GM23338 (cell line): ENCODE measurements at regions not wholly inside any gene's neighbourhood (a gene's known extent, or its start where the extent isn't known, plus 50 kb on each side); places are given as distances from the start of the nearest gene placed in this dataset.

ENCODE experiments used
- CREB1 ChIP-seq: fragments of 250-450 bp; sonication (Bioruptor Pico); IDR thresholded peaks from 2 replicates; pipeline ENCODE4 v1.5.0; 2020; ENCODE audit warnings: low read depth, mild to moderate bottlenecking, moderate library complexity
- EZH2 ChIP-seq: fragments of 200-600 bp; sonication (generic); IDR thresholded peaks from one replicate; pipeline ENCODE4 v1.8.0; 2017; ENCODE audit warnings: antibody characterized with exemption, mild to moderate bottlenecking, low read depth; ENCODE audit not compliant: unreplicated experiment
- EZH2phosphoT487 ChIP-seq: fragments of 200-600 bp; sonication (generic); IDR thresholded peaks from one replicate; pipeline ENCODE4 v1.8.1; 2018; ENCODE audit warnings: antibody characterized with exemption; ENCODE audit not compliant: unreplicated experiment
- POLR2AphosphoS5 ChIP-seq: IDR thresholded peaks from 2 replicates; pipeline ENCODE4 v1.6.1; 2016; ENCODE audit warnings: antibody characterized with exemption, low read depth
- ZNF114 ChIP-seq: fragments of 250-450 bp; sonication (Bioruptor Pico); IDR thresholded peaks from 2 replicates; pipeline ENCODE4 v1.5.0; 2020; ENCODE audit warnings: mild to moderate bottlenecking, moderate library complexity
- ZNF331 ChIP-seq: fragments of 250-450 bp; sonication (Bioruptor Pico); IDR thresholded peaks from 2 replicates; pipeline ENCODE4 v1.5.0; 2020; ENCODE audit warnings: low read depth, mild to moderate bottlenecking, moderate library complexity
- TF ChIP-seq, protein P1 (sequence below), 2 experiments: fragments of 200-600 bp in 1 of 2; sonication (generic) in 1 of 2; conservative IDR thresholded peaks; 2 replicates each; pipeline versions ENCODE4 v1.5.1 to v1.6.1; 2016 to 2017; ENCODE audit warnings: antibody characterized with exemption in 2 of 2, low read depth in 2 of 2, mild to moderate bottlenecking in 2 of 2, moderate library complexity in 1 of 2
- TF ChIP-seq, protein P2 (sequence below): IDR thresholded peaks from one replicate; pipeline ENCODE4 v1.6.1; 2018; ENCODE audit warnings: antibody characterized with exemption; ENCODE audit not compliant: unreplicated experiment
- TF ChIP-seq, protein P3 (sequence below): fragments of 250-450 bp; sonication (Bioruptor Pico); IDR thresholded peaks from 2 replicates; pipeline ENCODE4 v1.5.0; 2020; ENCODE audit warnings: mild to moderate bottlenecking, moderate library complexity

DNA sequence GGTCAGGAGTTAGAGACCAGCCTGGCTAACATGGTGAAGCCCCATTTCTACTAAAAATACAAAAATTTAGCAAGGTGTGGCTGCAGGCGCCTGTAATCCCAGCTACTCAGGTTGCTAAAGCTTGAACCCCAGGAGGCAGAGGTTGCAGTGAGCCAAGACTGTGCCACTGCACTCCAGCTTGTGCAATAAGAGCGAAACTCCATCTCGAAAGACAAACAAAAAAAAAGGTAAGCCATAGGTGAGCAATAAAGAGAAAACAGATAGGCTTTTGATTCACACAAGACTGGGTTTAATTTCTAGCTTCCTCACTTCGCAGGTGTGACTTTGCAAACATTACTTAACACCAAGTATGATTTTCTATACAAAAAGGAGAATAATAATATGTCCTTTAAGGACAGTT, 72.3 kb upstream of the ACBD5 start:
- TF ChIP-seq, protein P1, sequence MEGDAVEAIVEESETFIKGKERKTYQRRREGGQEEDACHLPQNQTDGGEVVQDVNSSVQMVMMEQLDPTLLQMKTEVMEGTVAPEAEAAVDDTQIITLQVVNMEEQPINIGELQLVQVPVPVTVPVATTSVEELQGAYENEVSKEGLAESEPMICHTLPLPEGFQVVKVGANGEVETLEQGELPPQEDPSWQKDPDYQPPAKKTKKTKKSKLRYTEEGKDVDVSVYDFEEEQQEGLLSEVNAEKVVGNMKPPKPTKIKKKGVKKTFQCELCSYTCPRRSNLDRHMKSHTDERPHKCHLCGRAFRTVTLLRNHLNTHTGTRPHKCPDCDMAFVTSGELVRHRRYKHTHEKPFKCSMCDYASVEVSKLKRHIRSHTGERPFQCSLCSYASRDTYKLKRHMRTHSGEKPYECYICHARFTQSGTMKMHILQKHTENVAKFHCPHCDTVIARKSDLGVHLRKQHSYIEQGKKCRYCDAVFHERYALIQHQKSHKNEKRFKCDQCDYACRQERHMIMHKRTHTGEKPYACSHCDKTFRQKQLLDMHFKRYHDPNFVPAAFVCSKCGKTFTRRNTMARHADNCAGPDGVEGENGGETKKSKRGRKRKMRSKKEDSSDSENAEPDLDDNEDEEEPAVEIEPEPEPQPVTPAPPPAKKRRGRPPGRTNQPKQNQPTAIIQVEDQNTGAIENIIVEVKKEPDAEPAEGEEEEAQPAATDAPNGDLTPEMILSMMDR (conservative IDR thresholded peaks at IDR 0.05; ENCODE audit: low read depth in 2 of 2) = no peak
- TF ChIP-seq POLR2AphosphoS5 (no peak), EZH2 (no peak), ZNF331 (CRISPR knock-in tag) (no peak), CREB1 (CRISPR knock-in tag) (no peak), ZNF114 (no peak), EZH2phosphoT487 (no peak)
- TF ChIP-seq, protein P2, sequence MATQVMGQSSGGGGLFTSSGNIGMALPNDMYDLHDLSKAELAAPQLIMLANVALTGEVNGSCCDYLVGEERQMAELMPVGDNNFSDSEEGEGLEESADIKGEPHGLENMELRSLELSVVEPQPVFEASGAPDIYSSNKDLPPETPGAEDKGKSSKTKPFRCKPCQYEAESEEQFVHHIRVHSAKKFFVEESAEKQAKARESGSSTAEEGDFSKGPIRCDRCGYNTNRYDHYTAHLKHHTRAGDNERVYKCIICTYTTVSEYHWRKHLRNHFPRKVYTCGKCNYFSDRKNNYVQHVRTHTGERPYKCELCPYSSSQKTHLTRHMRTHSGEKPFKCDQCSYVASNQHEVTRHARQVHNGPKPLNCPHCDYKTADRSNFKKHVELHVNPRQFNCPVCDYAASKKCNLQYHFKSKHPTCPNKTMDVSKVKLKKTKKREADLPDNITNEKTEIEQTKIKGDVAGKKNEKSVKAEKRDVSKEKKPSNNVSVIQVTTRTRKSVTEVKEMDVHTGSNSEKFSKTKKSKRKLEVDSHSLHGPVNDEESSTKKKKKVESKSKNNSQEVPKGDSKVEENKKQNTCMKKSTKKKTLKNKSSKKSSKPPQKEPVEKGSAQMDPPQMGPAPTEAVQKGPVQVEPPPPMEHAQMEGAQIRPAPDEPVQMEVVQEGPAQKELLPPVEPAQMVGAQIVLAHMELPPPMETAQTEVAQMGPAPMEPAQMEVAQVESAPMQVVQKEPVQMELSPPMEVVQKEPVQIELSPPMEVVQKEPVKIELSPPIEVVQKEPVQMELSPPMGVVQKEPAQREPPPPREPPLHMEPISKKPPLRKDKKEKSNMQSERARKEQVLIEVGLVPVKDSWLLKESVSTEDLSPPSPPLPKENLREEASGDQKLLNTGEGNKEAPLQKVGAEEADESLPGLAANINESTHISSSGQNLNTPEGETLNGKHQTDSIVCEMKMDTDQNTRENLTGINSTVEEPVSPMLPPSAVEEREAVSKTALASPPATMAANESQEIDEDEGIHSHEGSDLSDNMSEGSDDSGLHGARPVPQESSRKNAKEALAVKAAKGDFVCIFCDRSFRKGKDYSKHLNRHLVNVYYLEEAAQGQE = no peak
- TF ChIP-seq, protein P3, sequence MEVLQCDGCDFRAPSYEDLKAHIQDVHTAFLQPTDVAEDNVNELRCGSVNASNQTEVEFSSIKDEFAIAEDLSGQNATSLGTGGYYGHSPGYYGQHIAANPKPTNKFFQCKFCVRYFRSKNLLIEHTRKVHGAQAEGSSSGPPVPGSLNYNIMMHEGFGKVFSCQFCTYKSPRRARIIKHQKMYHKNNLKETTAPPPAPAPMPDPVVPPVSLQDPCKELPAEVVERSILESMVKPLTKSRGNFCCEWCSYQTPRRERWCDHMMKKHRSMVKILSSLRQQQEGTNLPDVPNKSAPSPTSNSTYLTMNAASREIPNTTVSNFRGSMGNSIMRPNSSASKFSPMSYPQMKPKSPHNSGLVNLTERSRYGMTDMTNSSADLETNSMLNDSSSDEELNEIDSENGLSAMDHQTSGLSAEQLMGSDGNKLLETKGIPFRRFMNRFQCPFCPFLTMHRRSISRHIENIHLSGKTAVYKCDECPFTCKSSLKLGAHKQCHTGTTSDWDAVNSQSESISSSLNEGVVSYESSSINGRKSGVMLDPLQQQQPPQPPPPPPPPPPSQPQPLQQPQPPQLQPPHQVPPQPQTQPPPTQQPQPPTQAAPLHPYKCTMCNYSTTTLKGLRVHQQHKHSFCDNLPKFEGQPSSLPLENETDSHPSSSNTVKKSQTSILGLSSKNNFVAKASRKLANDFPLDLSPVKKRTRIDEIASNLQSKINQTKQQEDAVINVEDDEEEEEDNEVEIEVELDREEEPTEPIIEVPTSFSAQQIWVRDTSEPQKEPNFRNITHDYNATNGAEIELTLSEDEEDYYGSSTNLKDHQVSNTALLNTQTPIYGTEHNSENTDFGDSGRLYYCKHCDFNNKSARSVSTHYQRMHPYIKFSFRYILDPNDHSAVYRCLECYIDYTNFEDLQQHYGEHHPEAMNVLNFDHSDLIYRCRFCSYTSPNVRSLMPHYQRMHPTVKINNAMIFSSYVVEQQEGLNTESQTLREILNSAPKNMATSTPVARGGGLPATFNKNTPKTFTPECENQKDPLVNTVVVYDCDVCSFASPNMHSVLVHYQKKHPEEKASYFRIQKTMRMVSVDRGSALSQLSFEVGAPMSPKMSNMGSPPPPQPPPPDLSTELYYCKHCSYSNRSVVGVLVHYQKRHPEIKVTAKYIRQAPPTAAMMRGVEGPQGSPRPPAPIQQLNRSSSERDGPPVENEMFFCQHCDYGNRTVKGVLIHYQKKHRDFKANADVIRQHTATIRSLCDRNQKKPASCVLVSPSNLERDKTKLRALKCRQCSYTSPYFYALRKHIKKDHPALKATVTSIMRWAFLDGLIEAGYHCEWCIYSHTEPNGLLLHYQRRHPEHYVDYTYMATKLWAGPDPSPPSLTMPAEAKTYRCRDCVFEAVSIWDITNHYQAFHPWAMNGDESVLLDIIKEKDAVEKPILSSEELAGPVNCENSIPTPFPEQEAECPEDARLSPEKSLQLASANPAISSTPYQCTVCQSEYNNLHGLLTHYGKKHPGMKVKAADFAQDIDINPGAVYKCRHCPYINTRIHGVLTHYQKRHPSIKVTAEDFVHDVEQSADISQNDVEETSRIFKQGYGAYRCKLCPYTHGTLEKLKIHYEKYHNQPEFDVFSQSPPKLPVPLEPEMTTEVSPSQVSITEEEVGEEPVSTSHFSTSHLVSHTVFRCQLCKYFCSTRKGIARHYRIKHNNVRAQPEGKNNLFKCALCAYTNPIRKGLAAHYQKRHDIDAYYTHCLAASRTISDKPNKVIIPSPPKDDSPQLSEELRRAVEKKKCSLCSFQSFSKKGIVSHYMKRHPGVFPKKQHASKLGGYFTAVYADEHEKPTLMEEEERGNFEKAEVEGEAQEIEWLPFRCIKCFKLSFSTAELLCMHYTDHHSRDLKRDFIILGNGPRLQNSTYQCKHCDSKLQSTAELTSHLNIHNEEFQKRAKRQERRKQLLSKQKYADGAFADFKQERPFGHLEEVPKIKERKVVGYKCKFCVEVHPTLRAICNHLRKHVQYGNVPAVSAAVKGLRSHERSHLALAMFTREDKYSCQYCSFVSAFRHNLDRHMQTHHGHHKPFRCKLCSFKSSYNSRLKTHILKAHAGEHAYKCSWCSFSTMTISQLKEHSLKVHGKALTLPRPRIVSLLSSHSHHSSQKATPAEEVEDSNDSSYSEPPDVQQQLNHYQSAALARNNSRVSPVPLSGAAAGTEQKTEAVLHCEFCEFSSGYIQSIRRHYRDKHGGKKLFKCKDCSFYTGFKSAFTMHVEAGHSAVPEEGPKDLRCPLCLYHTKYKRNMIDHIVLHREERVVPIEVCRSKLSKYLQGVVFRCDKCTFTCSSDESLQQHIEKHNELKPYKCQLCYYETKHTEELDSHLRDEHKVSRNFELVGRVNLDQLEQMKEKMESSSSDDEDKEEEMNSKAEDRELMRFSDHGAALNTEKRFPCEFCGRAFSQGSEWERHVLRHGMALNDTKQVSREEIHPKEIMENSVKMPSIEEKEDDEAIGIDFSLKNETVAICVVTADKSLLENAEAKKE = no peak
